NCI-H82 treated with DMSO at 0.1 percent for 48 hours (cell line): ENCODE measurements at regions not wholly inside any gene's neighbourhood (a gene's known extent, or its start where the extent isn't known, plus 50 kb on each side); places are given as distances from the start of the nearest gene placed in this dataset.
"Not testable (repeated sequence)": the region's sequence is repeated elsewhere in the genome, so short reads cannot be mapped to it uniquely, and the experiment has no call there.

Source experiments
- DNase-seq: peaks from one replicate; lab custom pipeline; 2025; ENCODE audit not compliant: unreplicated experiment; lab: John Stamatoyannopoulos, UW

DNA sequence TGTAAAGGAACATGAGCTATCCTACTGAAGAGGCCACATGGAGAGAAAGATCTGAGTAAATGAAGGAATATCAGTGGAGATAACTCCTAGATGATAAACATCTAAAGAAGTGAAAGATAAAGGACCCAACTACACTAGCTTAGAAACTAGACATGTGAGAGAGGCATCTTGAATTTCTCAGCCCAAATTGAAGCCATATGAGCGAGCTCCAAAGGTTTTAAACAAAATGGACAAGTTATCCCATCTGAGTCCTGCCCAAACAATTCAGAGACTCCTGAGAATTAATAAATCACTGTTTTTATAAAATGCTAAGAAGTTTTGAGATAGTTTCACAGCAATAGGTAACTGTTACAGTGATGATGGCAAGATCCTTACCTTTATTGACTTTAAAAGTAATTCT is 438.9 kb downstream of the NAV3 start:
- DNase-seq = no peak

DNA sequence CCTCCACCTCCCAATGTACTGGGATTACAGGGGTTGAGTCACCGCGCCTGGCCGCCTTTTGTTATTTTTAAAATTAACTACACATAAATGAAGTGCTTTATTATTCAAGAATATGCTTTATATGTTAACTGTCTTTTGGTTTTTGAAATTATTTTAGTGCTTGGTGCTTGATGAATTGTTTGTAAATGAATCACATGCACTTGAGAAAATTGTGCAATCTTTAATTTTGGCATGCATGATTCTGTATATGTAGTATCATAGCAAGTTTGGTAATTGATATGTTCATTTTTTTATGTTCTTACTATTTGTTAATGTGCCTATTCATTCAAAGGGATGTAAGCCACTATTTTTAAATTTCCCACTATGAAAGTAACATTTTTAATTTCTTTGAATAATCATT is 440.9 kb downstream of the NAV3 start:
- DNase-seq = no peak

DNA sequence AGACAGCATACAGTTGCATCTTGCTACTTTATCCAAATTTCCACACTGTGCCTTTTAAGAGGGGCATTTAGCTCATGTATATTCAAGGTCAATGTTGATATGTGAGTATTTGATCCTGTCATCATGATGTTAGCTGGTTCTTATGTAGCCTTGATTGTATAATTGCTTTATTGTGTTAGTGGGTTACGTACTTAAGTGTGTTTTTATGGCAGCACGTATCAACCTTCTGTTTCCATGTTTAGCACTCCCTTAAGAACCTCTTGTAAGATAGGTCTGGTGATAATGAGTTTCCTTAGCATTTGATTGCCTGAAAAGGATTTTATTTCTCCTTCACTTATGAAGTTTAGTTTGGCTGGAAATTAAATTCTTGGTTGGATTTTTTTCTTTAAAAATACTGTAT is 445.2 kb downstream of the NAV3 start:
- DNase-seq = no peak

DNA sequence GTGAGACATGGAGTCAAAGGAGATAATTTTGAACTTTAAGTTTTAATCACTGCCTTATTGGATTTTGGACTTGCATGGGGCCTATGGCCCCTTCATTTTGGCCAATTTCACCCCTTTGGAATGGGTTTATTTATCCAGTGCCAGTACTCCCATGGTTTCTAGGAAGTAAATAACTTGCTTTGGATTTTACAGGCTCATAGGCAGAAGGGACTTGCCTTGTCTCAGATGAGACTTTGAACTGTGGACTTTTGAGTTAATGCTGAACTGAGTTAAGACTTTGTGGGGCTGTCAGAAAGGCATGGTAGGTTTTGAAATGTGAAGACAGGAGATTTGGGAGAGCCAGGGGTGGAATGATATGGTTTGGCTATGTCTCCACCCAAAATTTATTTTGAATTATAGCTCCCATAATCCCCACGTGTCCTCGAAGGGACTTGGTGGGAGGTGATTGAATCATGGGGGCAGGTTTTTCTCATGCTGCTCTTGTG is 448.1 kb downstream of the NAV3 start:
- no peak for DNase-seq

DNA sequence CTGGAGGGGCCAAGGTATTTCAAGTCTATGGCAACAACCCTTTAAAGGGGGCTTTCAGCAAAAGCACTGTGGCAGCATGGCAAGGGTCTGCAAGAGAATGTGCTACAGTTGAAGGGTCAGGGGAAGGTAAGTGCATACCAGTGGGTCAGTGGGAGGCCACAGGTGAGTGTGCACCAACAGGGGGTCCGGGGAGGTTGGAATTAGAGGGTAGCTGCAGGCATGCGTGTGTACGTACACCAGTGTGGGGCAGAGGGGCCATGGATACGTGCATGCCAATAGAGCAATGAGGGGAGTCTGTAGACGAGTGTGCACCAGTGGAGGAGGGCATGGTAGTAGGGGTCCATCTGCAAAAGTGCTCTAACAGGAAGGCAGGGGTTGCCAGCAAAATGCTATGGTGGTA is 448.9 kb downstream of the NAV3 start:
- no peak for DNase-seq

DNA sequence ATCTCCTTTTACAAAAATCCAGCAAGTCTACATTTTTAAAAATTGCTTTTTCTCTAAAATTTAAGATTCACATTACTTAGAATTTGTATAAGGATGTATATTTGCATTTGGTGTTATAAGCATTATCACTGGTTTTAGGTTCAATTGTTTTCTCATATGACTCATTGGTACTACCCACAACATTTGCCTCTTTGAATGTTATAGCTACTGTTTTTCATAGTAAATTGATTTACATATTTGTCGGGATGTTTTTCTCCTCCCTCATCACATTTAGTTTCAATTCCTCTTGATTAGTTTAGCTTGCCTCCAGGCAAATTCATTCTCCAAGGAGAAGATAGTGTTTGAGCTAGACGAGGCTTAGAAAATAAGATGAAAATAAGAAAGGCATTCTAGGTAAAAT is 450.4 kb downstream of the NAV3 start:
- DNase-seq = not testable (repeated sequence)

DNA sequence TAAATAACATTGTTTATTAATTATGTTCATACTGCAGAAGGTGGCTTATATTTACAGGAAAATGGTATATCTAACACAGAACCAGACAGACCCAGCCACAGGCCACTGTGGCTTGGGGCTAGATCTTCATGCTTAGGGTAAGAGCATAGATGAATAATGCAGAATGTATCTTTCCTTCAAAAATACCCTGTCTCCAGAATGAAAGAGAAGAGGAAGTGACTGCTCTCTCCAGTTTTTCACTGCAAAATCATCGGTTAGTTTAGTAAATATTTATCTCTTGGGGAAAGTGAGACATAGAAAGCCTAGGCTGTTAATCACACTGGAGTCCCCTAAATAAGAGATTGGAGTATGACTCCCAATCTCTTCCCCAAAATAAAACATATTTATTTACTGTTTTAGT is 453.7 kb downstream of the NAV3 start:
- DNase-seq = no peak

DNA sequence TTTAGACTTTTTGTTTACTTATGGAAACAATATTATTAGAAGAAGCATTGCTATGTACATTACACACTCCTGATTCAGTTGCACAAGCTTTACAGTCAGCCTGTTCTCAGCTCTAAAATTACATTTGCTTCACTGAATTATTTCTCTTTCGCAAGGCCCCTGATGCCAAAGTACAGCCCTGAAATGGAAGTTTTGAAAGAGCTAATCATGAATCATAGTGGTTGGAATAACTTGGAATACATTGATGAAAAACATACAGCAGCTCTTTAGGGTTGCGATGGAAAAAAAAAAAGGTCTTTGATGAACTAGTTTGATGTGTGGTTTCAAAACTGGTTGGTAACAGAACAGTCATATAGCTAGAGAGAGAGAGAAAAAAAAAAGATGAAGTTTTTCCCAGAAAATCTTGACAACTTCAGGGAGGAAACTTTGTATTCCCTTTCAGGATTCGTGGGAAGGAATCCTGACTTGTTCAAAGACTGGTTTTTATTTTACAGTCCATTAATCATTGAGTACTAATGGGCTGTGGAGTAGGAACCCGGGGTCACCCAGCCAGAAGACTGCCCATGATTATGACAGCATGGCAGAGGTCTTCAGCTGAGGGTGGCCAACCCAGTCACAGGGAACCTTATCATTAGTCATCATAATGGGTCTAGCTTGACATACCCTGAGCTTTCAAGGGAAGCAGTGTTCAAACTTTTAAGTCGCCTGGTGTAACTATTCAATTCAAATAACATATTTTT is 460.1 kb downstream of the NAV3 start:
- no peak for DNase-seq

DNA sequence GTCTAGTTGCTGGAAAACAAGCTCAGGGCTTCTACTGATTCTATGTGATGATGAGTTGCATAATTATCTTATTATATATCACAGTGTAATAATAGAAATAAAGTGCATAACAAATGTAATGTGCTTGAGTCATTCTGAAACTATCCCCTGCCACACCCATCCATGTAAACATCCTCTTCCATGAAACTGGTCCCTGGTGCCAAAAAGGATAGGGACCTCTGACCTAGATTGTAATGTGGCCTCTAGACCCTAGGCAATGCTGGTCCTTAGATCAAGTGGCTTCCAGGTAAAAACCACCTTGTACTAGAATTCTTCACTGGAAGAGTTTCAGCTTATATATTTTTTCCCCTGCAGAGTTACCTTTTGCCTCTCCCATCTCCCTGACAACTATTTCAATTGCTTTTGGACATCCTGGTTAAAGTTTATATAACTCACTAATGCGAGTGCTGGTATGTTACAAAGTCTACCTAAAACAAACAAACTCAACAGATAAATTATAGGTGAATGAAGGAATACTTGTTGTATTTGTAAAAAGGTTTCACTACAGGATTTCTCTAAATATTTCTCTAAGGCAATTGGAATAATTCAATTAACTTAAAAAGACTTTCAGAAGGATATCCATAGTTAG is 462.5 kb downstream of the NAV3 start:
- DNase-seq = no peak

DNA sequence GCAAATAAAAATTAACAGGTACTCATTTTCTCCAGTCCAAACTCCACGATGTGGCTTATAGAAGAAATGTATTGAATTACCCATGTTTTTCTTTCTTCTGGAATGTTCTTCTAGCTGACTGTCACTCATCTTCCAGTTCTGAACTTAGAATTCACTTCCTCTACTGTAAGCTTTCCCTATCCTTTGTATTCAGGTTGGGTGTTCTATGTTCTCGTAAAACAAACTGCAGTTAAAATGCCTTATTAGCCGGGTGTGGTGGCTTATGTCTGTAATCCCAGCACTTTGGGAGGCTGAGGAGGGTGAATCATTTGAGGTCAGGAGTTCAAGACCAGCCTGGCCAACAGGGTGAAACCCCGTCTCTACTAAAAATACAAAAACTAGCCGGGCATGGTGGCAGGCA is 470.6 kb downstream of the NAV3 start:
- DNase-seq = not testable (repeated sequence)

DNA sequence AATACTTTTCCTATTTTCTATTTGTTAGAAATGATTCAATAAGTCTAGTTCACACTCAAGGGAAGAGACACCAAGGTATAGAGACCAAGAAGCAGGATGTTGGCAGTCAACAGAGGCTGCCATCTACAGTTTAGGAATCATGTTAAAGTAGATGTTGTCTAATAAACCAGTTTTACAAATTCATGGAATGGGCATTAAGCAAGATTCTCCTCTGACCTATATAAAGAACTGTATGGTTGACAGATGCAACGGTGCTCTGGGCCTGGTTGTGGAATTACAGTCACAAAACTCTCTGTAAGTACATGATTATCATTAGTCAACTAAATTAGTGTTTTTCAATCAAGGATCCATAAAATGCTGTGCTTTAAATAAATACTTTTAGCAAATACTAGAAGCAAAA is 475.1 kb downstream of the NAV3 start:
- no peak for DNase-seq

DNA sequence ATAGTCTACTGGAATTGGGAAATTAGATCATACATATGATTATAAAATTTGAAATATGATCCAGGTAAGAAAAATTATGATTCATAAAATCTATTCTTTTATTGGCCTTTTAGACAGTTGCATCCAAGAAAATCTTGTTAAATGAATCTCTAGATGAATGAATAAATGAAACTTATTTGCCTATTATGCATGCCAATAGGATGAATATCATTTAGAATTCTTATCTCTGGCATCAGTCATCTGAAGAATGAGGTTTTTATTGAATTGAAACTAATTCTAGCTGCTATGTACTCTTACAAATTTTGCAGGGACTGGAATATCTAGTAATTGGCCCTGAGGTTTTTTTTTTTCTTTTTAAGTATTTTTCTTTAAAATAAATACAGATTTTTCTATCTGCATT is 475.5 kb downstream of the NAV3 start:
- DNase-seq = no peak

DNA sequence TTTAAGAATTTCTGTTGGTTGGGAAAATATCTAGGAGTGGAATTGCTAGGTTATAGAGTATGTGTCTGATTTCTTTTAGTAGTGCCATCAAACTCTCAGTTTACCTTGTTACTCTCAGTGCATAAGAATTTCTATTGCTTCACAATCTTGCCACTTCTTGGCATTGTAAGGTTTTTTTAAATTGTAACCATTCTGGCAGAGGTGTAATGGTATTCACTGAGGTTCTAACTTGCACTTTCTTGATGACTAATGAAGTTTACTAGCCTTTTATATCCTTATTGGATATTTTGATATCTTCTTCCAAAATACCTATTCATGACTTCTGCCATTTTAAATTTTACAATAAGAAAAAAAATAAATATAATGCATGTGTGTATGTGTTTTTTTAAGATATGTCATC is 478.0 kb downstream of the NAV3 start:
- DNase-seq = no peak

DNA sequence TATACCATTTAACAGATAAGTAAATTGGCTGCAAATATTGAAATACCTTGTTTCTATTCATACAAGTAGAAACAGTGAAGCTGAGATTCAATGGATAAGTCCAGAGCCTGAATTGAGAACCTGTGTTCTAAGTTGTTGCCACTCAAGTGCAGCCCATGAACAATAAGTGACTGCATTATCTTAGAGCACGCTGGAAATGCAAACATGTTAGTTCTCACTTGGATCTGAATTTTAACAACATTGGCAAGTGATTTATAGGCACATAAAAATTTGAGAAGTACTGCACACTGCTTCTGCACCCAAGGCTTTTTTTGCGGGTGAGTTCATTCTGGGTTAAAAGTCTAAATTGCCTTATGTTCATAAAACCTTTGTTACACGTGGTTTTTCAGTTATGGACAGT is 484.3 kb downstream of the NAV3 start:
- DNase-seq = no peak

DNA sequence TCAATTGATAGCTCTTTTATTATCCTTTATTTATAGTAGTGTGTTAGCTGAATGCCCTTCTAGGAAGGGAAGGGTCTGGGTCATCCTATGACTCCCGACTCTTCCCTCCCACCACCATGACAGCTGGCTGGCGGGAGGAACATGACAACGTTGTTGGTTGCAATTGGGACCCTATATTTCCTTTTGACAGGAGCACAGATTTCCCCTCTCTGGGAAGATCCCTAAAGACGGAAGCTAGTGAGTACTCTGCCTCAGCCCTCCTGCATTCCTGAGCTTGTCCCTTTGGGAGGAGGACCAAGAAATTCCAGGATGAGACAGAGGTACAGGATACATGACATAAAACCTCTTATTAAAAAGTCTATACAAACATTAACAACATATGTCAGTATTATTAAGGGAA is 485.4 kb downstream of the NAV3 start:
- DNase-seq = no peak

DNA sequence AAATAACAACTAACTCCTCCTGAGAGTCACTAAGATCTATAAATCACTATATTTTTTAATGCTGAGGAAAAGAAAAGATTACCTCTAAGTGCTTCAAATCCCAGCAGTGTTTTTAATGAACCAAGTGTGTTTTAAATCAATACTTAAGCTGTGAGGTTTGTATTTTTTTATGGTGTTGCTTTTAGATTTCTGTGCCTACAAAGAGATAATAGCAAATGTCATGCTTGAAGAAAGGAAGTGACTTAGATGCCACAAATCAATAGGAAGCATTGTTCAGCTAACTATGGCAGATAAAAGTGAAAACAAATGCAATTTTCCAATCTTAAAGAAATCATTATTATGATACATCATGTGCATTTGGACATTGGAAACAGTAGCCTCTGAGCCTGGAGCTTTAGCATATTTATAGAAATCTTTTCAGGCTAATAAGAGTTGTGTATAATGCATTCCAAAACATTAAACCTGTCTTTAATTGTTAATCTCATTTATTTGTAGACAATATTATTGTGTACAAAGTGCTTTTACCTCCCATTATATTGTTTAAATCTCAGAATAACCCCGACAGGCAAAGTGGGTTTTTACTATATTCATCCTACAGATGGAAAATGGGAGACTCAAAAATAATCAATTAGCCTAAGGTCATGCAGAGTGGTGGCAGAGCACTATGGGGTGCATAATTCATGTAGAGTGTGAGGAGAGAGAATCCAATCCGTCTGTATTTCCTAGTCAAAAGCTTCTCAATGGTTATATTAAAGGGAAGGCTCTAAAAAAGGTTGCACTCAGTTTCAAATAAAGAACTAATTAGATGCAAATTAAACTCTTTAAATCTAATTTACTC is 486.2 kb downstream of the NAV3 start:
- DNase-seq = no peak

DNA sequence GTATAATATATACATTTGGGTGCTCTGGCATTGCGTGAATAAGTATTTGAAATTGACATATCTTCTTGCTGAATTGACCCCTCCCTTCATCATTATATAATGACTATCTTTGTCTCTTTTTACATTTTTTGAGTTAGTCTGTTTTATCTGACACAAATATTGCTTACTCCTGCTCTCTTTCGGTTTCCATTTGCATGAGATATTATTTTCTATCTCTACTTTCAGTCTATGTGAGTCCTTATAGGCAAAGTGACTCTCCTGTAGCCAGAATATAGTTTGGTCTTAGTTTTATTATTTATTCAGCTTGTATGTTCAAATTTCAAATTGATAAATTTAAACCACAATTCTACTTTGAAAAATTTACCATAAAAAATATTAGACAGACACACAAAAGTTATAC is 491.0 kb downstream of the NAV3 start:
- no peak for DNase-seq

DNA sequence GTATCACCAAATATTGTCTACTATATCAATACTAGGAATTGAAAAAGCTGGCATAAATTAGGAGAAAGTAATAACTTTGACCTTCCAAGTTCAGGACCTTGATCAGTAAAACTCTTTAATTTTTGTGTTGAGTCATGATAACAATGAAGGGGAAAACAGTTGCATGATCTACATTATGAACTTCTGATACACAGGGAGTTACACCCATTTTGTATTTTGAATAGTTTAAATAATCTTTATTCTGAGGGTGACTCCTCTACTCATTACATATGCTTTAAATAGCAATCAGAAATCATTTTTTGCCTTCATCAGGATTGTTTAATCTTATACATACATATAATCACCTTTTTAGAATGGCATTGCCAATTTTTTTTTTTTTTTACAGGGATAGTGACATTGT is 492.5 kb downstream of the NAV3 start:
- no peak for DNase-seq

DNA sequence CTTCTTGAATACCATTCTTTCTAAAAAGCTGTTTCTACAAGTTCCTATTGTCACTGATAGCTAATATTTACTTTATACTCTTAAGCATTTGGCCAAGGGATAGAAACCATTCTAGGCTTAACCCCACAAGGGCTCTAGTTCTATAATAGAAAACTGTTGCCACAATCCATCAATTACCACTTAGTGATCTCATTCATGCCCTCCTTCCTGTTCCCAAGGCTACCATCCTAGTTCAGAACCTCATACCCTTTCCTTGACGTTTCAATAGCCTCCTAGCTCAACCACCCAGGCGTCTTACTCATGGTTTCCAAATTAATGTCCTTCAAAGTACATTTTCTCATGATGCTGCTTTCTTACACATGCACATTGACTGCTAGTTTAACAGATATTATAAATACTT is 493.5 kb downstream of the NAV3 start:
- DNase-seq = no peak

DNA sequence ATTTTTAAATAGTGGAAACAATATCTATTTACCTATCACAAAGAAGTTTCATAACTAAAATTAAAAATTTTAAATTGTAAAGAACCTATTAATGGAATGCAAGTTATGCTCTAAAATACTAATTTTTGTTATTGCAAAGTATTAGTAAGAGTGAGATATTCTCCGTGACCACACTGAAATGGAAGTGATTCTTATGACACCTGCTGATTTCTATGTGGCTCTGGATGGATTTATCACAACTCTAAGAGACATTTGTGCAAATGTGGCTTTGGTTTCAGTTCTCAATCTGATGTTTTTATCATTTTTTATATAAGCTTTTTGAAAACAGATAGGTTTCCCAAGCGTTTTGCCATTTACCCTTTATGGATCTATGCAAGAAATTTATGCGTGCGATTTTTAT is 497.8 kb downstream of the NAV3 start:
- DNase-seq = no peak

DNA sequence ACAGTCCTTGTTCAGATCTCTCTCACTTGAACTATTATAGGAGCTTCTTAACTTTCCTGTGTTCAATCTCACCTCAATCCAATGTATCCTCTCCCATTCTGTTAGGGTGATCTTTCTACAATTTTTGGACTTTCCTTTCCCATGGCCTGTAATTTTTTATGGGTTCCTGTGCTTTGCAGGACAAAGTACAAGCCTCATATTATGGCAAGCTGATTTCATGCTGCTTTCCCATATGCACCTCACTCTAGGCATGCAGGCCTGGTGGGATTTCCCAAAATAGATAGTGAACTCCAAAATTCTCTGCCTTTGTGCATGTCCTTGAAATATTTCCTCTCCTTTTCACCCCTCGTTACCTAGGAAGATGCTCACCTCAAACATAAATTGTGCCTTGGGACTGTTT is 499.4 kb downstream of the NAV3 start:
- no peak for DNase-seq

DNA sequence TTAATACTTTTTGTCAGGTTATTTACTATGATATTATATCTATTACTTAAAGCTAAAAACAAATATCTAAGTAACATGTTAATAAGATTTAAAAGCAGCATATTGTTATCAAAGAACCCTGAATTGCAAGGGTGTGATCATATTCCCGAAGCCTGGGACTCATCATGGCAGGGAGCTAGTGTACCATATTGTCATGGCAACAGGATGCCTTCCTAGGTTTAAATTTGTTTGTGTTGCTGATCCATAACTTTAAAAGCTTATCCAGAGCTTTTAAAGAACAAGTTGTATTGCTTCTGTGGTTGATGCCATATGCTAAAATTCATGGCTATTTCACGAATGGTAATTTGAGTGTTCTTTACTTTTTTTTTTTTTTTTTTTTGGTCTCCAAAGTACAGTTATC is 500.5 kb downstream of the NAV3 start:
- no peak for DNase-seq
